Pancreas (tissue), 10 donors: ENCODE measurements at regions not wholly inside any gene's neighbourhood (a gene's known extent, or its start where the extent isn't known, plus 50 kb on each side); places are given as distances from the start of the nearest gene placed in this dataset.

ENCODE experiments used
- ATAC-seq, 4 donors: fragments of 200-7000 bp; cut with Tn5 transposase; one replicate each; pipeline versions ENCODE4 v1.8.0 to v1.9.1; 2020; ENCODE audit warnings: mild to moderate bottlenecking in 4 of 4, moderate library complexity in 4 of 4
- DNase-seq, 6 donors: peaks; one replicate each; pipeline ENCODE4 v3.0.0-alpha.2; 2020
- FAIRE-seq: peaks from 2 replicates; lab custom pipeline; 2012; peaks lifted over from hg19 to GRCh38; lab: Jason Lieb, UNC
- H3K27ac ChIP-seq, 4 donors: fragments of 200-600 bp; sonication (generic); 1 replicate in 3 of 4; 2 replicates in 1 of 4; pipeline versions ENCODE4 v1.5.0 to v1.8.0; 2020
- H3K27me3 ChIP-seq, 4 donors: fragments of 200-600 bp; one replicate each; pipeline ENCODE4 v1.8.0; 2021
- H3K36me3 ChIP-seq, 3 donors: fragments of 200-600 bp; sonication (generic) in 1 of 3; one replicate each; pipeline versions ENCODE4 v1.5.0 to v1.8.0; 2020 to 2021
- H3K4me1 ChIP-seq, 3 donors: fragments of 200-600 bp; one replicate each; pipeline ENCODE4 v1.8.0; 2021
- H3K4me3 ChIP-seq, 4 donors: fragments of 200-600 bp; sonication (generic) in 2 of 4; one replicate each; pipeline versions ENCODE4 v1.5.0 to v1.8.0; 2020 to 2021
- H3K9me3 ChIP-seq, 4 donors: fragments of 200-600 bp; one replicate each; pipeline ENCODE4 v1.8.0; 2021
- CTCF ChIP-seq, 4 donors: fragments of 200-600 bp; sonication (generic) in 3 of 4; IDR thresholded peaks; one replicate each; pipeline versions ENCODE4 v1.5.0 to v1.8.0; 2021; ENCODE audit warnings: antibody characterized with exemption in 4 of 4
- WGBS, 2 donors: extraction: QIAGEN DNeasy Blood & Tissue Kit; methylation state at CpG; one replicate each; pipeline ENCODE4 v1.1.7; 2013; 5-methylcytosine and 5-hydroxymethylcytosine counted together
- intact Hi-C, 3 donors: fragments of 100-400 bp; cut with DNase I; formaldehyde crosslinking; loops; one replicate each; pipeline versions ENCODE4 v1.11.1 to v1.14.2; 2022
- donor health status: healthy with polysubstance abuse.
- donor health status: DM: no; HTN: no; CAD: no; lungs with moderate emphysema.
- donor health status: DM: no; HTN: no; CAD: no.
- donor health status: control.
- donor health status: control.
- donor health status: Bipolar disorder and iron deficiency.
- donor health status: DM: yes; HTN: yes; CAD: no.
- donor health status: DM: no; HTN: no; CAD: no.
- donor health status: DM: no; HTN: no; CAD: no.
- donor health status: DM: yes; HTN: yes; CAD: no.

DNA sequence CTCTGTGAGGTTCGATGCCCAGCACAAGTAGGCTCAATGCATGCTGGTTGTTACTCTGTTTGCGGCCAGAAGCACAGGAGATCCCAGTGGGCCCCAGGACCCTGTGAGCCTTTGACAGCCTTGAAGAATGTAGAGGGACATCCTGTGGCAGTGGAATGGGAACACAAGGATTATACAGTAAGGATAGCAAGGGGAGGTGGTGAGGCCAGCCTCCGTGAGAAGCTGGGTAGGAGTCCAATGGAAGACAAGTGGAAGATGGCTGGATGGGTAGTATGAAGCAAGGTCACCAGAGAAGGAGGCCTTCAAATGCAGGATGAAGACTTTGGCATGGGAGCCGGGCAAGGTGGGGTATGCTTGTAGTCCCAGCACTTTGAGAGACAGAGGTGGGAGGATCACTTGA, 622.9 kb upstream of the CDH4 start:
- no peak for FAIRE-seq
- no peaks in the 10 kb centered on the region for H3K36me3 ChIP-seq
- H3K27ac ChIP-seq: no peak overlapping the region
- H3K4me3 ChIP-seq: no peak overlapping the region
- DNase-seq: no peak
- H3K9me3 ChIP-seq: no peaks in the 10 kb centered on the region
- ATAC-seq: no peak
- intact Hi-C loops: no loop called here
- H3K27me3 ChIP-seq: no peaks in the 10 kb centered on the region
- WGBS, 2 donors: 72 to 80% methylated on average over 4 of the region's 4 CpGs
- no peak for TF ChIP-seq CTCF (IDR thresholded peaks at IDR 0.05)
- no peaks in the 10 kb centered on the region for H3K4me1 ChIP-seq

GRCh38 chr20:60630609-60631008, 621.5 kb upstream of the CDH4 start:
- intact Hi-C loops: no loop called here
- H3K4me1 ChIP-seq: no peaks in the 10 kb centered on the region
- WGBS, 2 donors: 9 to 16% methylated on average over 8 of the region's 8 CpGs

DNA sequence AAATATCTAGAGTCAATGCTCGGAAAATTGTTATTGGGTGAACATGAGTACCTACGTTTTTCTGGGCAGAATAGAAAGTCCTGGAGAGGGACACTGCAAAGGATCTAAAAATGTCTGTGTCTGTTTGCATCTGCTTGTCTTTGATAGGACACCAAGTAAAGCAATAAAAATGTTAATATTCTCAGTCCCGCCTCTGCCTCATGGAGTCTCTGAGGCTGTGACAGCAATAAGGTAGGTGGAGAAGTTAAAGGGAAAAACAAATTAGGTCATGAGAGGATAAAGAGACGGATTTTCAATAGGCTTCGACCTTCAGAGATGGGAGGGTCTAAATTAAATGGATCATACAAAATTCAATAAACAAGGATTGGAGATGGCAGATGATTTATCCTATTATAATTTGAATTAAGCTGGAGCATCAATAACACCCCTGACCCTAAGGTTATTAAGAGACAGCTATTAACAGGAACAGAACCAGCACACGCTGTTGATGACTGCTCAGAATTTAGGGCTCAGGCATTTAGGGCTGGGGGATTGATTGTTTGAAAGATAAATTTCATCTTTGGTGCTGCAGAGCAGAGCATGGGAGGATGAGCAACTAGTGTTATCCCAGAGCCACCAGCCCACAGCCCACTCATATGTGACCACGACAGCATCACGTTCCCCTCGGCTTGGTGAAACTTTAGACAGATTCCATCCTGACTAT, 620.3 kb upstream of the CDH4 start:
- FAIRE-seq: no peak
- no peaks in the 10 kb centered on the region for H3K4me1 ChIP-seq
- H3K4me3 ChIP-seq: no peak overlapping the region
- H3K36me3 ChIP-seq: no peaks in the 10 kb centered on the region
- no peak for DNase-seq
- no peak overlapping the region for H3K27ac ChIP-seq
- intact Hi-C loops: no loop called here
- ATAC-seq: no peak
- no peak for TF ChIP-seq CTCF (IDR thresholded peaks at IDR 0.05)
- H3K9me3 ChIP-seq: no peaks in the 10 kb centered on the region
- no peaks in the 10 kb centered on the region for H3K27me3 ChIP-seq
- WGBS, 2 donors: 44 to 62% methylated on average over 9 of the region's 9 CpGs

More at GRCh38 chr20:60630609-60631008, 621.5 kb upstream of the CDH4 start:
- Histone ChIP-seq H3K4me3 (no peak overlapping the region), H3K36me3 (no peaks in the 10 kb centered on the region), H3K27ac (no peak overlapping the region), H3K27me3 (no peaks in the 10 kb centered on the region), H3K9me3 (no peaks in the 10 kb centered on the region)
- FAIRE-seq (no peak), ATAC-seq (no peak), DNase-seq (no peak)
- no peak for TF ChIP-seq CTCF (IDR thresholded peaks at IDR 0.05)

- intact Hi-C loops: no loop called here
- 37 to 54% methylated on average over 8 of the region's 8 CpGs for whole genome bisulfite sequencing, 2 donors
- TF ChIP-seq CTCF (IDR thresholded peaks at IDR 0.05): no peak
Observed at GRCh38 chr20:60632391-60633262, 619.4 kb upstream of the CDH4 start.

More at GRCh38 chr20:60632391-60633262, 619.4 kb upstream of the CDH4 start:
- H3K27ac ChIP-seq: no peak overlapping the region
- no peaks in the 10 kb centered on the region for H3K4me1 ChIP-seq
- FAIRE-seq (no peak), DNase-seq (no peak), ATAC-seq (no peak)
- H3K27me3 ChIP-seq: no peaks in the 10 kb centered on the region
- no peaks in the 10 kb centered on the region for H3K9me3 ChIP-seq
- no peaks in the 10 kb centered on the region for H3K36me3 ChIP-seq
- H3K4me3 ChIP-seq: no peak overlapping the region
